Lower leg skin (tissue), 3 donors: ENCODE measurements at regions not wholly inside any gene's neighbourhood (a gene's known extent, or its start where the extent isn't known, plus 50 kb on each side); places are given as distances from the start of the nearest gene placed in this dataset.

ENCODE experiments used
- POLR2A ChIP-seq, 2 donors: fragments of 450-650 bp; IDR thresholded peaks; one replicate each; pipeline ENCODE4 v1.6.1; 2016 to 2017; ENCODE audit warnings: antibody characterized with exemption in 2 of 2, mild to moderate bottlenecking in 1 of 2, moderate library complexity in 1 of 2
- TF ChIP-seq, protein P1 (sequence below), 3 donors: fragments of 450-650 bp; IDR thresholded peaks; one replicate each; pipeline ENCODE4 v1.5.1; 2016; ENCODE audit warnings: antibody characterized with exemption in 3 of 3, mild to moderate bottlenecking in 3 of 3, moderate library complexity in 2 of 3

DNA sequence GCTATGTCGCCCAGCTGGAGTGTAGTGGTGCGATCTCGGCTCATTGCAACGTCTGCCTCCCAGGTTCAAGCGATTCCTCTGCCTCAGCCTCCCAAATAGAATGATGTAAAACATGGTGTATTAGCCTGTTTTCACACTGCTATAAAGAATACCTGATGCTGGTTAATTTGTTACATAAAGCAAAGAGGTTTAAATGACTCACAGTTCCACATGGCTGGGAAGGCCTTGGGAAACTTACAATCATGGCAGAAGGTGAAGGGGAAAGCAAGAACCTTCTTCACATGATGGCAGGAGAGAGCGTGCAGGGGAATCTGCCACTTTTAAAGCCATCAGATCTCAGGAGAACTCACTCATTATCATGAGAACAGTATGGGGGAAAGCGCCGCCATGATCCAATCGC, 1191.8 kb downstream of the ARAP2 start:
- no peak for TF ChIP-seq POLR2A (IDR thresholded peaks at IDR 0.05)
- TF ChIP-seq, protein P1, sequence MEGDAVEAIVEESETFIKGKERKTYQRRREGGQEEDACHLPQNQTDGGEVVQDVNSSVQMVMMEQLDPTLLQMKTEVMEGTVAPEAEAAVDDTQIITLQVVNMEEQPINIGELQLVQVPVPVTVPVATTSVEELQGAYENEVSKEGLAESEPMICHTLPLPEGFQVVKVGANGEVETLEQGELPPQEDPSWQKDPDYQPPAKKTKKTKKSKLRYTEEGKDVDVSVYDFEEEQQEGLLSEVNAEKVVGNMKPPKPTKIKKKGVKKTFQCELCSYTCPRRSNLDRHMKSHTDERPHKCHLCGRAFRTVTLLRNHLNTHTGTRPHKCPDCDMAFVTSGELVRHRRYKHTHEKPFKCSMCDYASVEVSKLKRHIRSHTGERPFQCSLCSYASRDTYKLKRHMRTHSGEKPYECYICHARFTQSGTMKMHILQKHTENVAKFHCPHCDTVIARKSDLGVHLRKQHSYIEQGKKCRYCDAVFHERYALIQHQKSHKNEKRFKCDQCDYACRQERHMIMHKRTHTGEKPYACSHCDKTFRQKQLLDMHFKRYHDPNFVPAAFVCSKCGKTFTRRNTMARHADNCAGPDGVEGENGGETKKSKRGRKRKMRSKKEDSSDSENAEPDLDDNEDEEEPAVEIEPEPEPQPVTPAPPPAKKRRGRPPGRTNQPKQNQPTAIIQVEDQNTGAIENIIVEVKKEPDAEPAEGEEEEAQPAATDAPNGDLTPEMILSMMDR (IDR thresholded peaks at IDR 0.05), result no peak
